ENCODE measurements at regions not wholly inside any gene's neighbourhood (a gene's known extent, or its start where the extent isn't known, plus 50 kb on each side); places are given as distances from the start of the nearest gene placed in this dataset.

- Histone ChIP-seq H3K36me3 (replicated peaks; ENCODE audit: control insufficient read depth, insufficient read depth, low read length) (no peaks in the 10 kb centered on the region), H3K27me3 (ENCODE audit: control insufficient read depth, insufficient read depth, low read length) (no peaks in the 10 kb centered on the region), H3K4me3 (ENCODE audit: insufficient read depth, low read depth, low read length) (no peak overlapping the region)
- no peak for DNase-seq
These were observed 197.3 kb upstream of the CPNE8 start for GRCh38 chr12:39102474-39103209.

GRCh38 chr12:39095636-39096330 lies 190.4 kb upstream of the CPNE8 start:
- H3K27me3 ChIP-seq (ENCODE audit: control insufficient read depth, insufficient read depth, low read length), result no peaks in the 10 kb centered on the region
- no peaks in the 10 kb centered on the region for H3K36me3 ChIP-seq (replicated peaks; ENCODE audit: control insufficient read depth, insufficient read depth, low read length)
- no peak overlapping the region for H3K4me3 ChIP-seq (ENCODE audit: insufficient read depth, low read depth, low read length)
- no peak for DNase-seq

- no peaks in the 10 kb centered on the region for H3K36me3 ChIP-seq (replicated peaks; ENCODE audit: control insufficient read depth, insufficient read depth, low read length)
- no peak overlapping the region for H3K4me3 ChIP-seq (ENCODE audit: insufficient read depth, low read depth, low read length)
- H3K27me3 ChIP-seq (ENCODE audit: control insufficient read depth, insufficient read depth, low read length), result no peaks in the 10 kb centered on the region
- no peak for DNase-seq
These were observed 176.5 kb upstream of the CPNE8 start for GRCh38 chr12:39081910-39082309.

GRCh38 chr12:39077226-39077625 lies 171.8 kb upstream of the CPNE8 start:
- DNase-seq, result no peak

GRCh38 chr12:39074063-39074462 lies 168.7 kb upstream of the CPNE8 start:
- H3K36me3 ChIP-seq (replicated peaks; ENCODE audit: control insufficient read depth, insufficient read depth, low read length), result no peaks in the 10 kb centered on the region
- H3K4me3 ChIP-seq (ENCODE audit: insufficient read depth, low read depth, low read length), result no peak overlapping the region
- no peak for DNase-seq
- no peaks in the 10 kb centered on the region for H3K27me3 ChIP-seq (ENCODE audit: control insufficient read depth, insufficient read depth, low read length)

More at GRCh38 chr12:39077226-39077625, 171.8 kb upstream of the CPNE8 start:
- Histone ChIP-seq H3K36me3 (replicated peaks; ENCODE audit: control insufficient read depth, insufficient read depth, low read length) (no peaks in the 10 kb centered on the region), H3K4me3 (ENCODE audit: insufficient read depth, low read depth, low read length) (no peak overlapping the region), H3K27me3 (ENCODE audit: control insufficient read depth, insufficient read depth, low read length) (no peaks in the 10 kb centered on the region)

GRCh38 chr12:39072658-39073057 lies 167.3 kb upstream of the CPNE8 start:
- H3K4me3 ChIP-seq (ENCODE audit: insufficient read depth, low read depth, low read length), result no peak overlapping the region
- H3K36me3 ChIP-seq (replicated peaks; ENCODE audit: control insufficient read depth, insufficient read depth, low read length), result no peaks in the 10 kb centered on the region
- no peaks in the 10 kb centered on the region for H3K27me3 ChIP-seq (ENCODE audit: control insufficient read depth, insufficient read depth, low read length)
- no peak for DNase-seq

GRCh38 chr12:39071611-39072010 lies 166.2 kb upstream of the CPNE8 start:
- no peak for DNase-seq
- Histone ChIP-seq H3K36me3 (replicated peaks; ENCODE audit: control insufficient read depth, insufficient read depth, low read length) (no peaks in the 10 kb centered on the region), H3K27me3 (ENCODE audit: control insufficient read depth, insufficient read depth, low read length) (no peaks in the 10 kb centered on the region), H3K4me3 (ENCODE audit: insufficient read depth, low read depth, low read length) (no peak overlapping the region)

GRCh38 chr12:39070775-39071174 lies 165.4 kb upstream of the CPNE8 start:
- no peak overlapping the region for H3K4me3 ChIP-seq (ENCODE audit: insufficient read depth, low read depth, low read length)
- DNase-seq, result no peak
- no peaks in the 10 kb centered on the region for H3K36me3 ChIP-seq (replicated peaks; ENCODE audit: control insufficient read depth, insufficient read depth, low read length)
- H3K27me3 ChIP-seq (ENCODE audit: control insufficient read depth, insufficient read depth, low read length), result no peaks in the 10 kb centered on the region

- Histone ChIP-seq H3K36me3 (replicated peaks; ENCODE audit: control insufficient read depth, insufficient read depth, low read length) (no peaks in the 10 kb centered on the region), H3K27me3 (ENCODE audit: control insufficient read depth, insufficient read depth, low read length) (no peaks in the 10 kb centered on the region), H3K4me3 (ENCODE audit: insufficient read depth, low read depth, low read length) (no peak overlapping the region)
- DNase-seq, result no peak
These were observed 160.1 kb upstream of the CPNE8 start for GRCh38 chr12:39065455-39065854.

GRCh38 chr12:39064708-39065107 lies 159.3 kb upstream of the CPNE8 start:
- DNase-seq, result no peak
- Histone ChIP-seq H3K36me3 (replicated peaks; ENCODE audit: control insufficient read depth, insufficient read depth, low read length) (no peaks in the 10 kb centered on the region), H3K4me3 (ENCODE audit: insufficient read depth, low read depth, low read length) (no peak overlapping the region), H3K27me3 (ENCODE audit: control insufficient read depth, insufficient read depth, low read length) (no peaks in the 10 kb centered on the region)

GRCh38 chr12:39062266-39062996 lies 157.0 kb upstream of the CPNE8 start:
- peak; percentile 25 for DNase-seq
- no peak overlapping the region for H3K4me3 ChIP-seq (ENCODE audit: insufficient read depth, low read depth, low read length)
- H3K36me3 ChIP-seq (replicated peaks; ENCODE audit: control insufficient read depth, insufficient read depth, low read length), result no peaks in the 10 kb centered on the region

GRCh38 chr12:39061576-39061975 lies 156.2 kb upstream of the CPNE8 start:
- Histone ChIP-seq H3K27me3 (ENCODE audit: control insufficient read depth, insufficient read depth, low read length) (no peaks in the 10 kb centered on the region), H3K36me3 (replicated peaks; ENCODE audit: control insufficient read depth, insufficient read depth, low read length) (no peaks in the 10 kb centered on the region), H3K4me3 (ENCODE audit: insufficient read depth, low read depth, low read length) (no peak overlapping the region)
- DNase-seq, result no peak

More at GRCh38 chr12:39062266-39062996, 157.0 kb upstream of the CPNE8 start:
- H3K27me3 ChIP-seq (ENCODE audit: control insufficient read depth, insufficient read depth, low read length), result no peaks in the 10 kb centered on the region

GRCh38 chr12:39048395-39048794 lies 143.0 kb upstream of the CPNE8 start:
- no peak for DNase-seq
- Histone ChIP-seq H3K27me3 (ENCODE audit: control insufficient read depth, insufficient read depth, low read length) (no peaks in the 10 kb centered on the region), H3K4me3 (ENCODE audit: insufficient read depth, low read depth, low read length) (no peak overlapping the region), H3K36me3 (replicated peaks; ENCODE audit: control insufficient read depth, insufficient read depth, low read length) (no peaks in the 10 kb centered on the region)

- no peaks in the 10 kb centered on the region for H3K27me3 ChIP-seq (ENCODE audit: control insufficient read depth, insufficient read depth, low read length)
- no peak overlapping the region for H3K4me3 ChIP-seq (ENCODE audit: insufficient read depth, low read depth, low read length)
- H3K36me3 ChIP-seq (replicated peaks; ENCODE audit: control insufficient read depth, insufficient read depth, low read length), result no peaks in the 10 kb centered on the region
- no peak for DNase-seq
These were observed 142.3 kb upstream of the CPNE8 start for GRCh38 chr12:39047539-39048262.
